NK-92 treated with Interleukin-12 subunit alpha and Interleukin-12 subunit beta, amount 100 ng/mL, for 24 hours (cell line): ENCODE measurements at regions not wholly inside any gene's neighbourhood (a gene's known extent, or its start where the extent isn't known, plus 50 kb on each side); places are given as distances from the start of the nearest gene placed in this dataset.
"Not testable (repeated sequence)": the region's sequence is repeated elsewhere in the genome, so short reads cannot be mapped to it uniquely, and the experiment has no call there.

Experiments used
- DNase-seq: peaks from one replicate; lab custom pipeline; 2025; lab: John Stamatoyannopoulos, UW

DNA sequence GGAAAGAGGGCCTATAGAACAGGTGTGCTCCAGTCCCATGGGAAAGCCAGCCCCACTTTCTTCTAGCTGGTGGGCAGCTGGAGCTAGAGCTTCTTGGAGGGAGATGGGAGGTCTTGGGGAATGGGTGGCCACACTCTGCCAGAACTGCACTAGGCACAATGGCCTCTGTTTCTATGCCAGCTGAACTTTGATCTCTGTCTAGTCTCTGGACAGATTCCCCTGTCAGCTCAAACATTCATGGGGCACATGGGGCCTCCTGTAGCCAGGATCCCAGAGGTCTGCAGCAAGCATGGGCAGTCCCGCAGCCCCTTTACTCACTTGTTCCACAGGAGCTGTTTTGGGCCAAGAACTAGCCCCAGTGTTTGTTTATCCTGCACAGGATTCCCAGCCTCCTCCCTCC, 591.3 kb upstream of the HS3ST5 start:
- no peak for DNase-seq

DNA sequence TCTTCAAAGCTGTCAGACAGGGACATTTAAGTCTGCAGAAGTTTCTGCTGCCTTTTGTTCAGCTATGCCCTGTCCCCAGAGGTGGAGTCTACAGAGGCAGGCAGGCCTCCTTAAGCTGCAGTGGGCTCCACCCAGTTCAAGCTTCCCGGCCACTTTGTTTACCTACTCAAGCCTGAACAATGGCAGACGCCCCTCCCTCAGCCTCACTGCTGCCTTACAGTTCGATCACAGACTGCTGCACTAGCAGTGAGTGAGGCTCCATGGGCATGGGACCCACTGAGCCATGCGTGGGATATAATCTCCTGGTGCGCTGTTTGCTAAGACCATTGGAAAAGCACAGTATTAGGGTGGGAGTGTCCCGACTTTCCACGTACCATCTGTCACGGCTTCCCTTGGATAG, 585.9 kb upstream of the HS3ST5 start:
- not testable (repeated sequence) for DNase-seq

DNA sequence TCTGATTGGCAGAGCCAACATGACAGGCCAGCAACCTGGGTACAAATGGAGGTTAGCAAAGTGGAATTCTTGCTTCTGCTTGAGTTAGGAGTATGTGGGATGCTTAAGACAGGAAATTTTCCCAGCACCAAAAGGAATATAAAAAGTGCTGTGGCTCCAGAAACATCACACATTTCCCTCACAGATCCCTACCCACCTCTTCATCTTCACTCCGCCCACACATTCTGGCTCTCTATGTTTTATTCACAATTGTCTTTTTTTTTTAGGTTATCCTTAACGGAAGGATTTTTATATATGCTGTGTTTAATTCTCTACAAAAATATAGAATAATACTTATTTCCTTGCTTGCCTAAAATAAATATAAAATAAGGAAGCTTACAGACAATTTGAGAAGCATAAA, 563.3 kb upstream of the HS3ST5 start:
- no peak for DNase-seq

DNA sequence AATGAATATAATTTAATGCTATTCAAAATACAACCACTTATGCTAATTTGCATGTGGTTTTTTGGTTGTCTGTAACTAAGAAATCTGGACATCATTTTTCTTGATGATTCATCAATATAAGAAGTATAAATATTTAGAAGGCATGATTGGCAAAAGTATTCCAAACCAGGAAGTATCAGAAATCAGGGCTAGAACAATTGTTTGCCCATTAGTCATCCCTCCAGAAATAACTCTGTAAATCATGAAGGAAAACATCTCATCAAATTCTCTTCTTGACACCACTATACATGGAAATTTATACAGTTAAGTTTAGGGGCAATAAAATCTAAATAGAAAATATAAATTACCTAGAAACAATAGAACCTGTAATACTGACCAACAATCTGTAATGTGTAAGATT, 554.7 kb upstream of the HS3ST5 start:
- no peak for DNase-seq

DNA sequence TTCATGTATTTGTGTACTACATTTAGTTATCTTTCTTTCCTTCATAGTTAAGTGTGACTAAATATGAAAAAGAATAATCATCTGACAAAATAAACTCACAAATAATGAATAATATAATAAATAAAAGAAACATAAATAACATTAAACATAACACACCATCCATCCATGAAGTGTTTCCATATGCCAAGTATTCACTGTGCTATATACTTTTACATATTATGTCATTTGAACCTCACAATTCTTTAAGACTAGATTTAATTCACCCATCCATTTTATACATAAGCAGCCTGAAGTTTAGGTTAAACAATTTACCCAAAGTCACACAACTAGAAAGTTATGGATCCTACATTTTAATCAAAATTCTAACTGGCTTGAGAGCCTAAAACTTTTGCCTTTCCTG, 549.4 kb upstream of the HS3ST5 start:
- DNase-seq = no peak

DNA sequence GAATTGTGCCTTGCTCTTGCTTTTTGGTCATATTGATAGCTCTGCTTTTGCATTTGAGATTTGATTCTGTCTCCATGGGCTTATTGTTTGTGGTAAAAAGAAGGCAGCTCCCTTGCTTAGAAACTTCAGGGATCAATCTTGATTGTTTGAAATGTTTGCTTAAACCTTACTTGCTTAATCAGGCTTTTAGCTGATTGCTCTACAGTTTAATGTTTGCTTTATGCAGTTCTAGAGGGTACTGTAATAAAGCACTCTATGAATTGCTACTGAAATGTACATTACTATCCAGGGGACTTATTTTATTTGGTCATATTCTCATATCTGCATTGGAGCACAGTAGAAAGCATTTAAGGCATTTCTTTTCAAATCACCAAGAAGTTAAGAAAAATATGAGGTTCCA, 545.4 kb upstream of the HS3ST5 start:
- no peak for DNase-seq

DNA sequence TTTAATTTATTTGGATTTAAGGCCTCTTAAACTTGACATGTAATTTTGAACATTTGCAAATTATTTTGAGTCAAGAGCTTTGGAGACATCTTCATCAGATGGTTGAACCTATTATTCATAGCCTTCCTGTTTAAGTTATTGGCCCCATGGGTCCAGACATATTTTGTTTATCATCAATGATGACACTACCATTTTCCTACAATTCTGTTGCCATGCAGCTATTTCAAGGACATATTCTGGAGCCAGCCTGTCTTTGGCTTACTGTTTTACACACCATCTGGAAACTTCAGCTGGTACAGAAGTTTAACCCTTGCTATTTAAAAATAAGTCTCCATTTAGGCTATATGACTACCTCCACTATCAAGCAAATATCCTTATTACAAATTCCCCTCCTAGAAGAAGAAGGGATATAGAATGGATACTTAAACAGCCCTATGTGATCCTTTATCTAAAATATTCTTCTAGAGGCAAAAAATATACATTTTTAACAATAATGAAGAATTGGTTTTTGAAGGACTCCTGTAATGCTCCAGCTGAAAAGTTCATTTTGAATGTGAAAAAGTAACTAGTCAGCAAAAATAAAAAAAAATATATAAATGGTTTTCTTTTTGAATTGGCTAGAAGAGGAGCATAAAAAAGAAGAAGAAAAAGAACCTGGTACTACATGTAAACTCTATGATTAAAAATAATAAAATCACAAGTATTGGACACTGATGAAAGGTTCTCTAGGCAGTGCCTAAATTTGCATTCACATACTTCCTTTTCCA, 544.0 kb upstream of the HS3ST5 start:
- no peak for DNase-seq

DNA sequence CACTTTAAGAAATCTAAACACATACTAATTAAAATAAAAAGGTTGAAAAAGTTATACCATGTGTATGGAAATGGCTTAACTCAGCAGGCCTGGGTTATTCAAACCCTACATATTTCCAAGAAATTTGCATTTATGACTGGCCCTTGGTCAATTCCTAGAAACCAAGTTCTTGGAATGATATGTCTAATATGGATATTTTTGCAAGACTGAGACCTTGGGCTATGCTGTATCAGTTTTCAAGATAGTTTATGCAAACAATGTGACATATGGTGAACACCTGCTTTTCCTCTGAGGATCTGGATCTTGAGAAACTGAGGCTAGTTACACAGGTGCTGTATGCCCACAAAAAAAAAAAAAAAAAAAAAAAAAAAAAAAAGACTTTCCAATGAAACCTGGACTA, 536.9 kb upstream of the HS3ST5 start:
- no peak for DNase-seq

DNA sequence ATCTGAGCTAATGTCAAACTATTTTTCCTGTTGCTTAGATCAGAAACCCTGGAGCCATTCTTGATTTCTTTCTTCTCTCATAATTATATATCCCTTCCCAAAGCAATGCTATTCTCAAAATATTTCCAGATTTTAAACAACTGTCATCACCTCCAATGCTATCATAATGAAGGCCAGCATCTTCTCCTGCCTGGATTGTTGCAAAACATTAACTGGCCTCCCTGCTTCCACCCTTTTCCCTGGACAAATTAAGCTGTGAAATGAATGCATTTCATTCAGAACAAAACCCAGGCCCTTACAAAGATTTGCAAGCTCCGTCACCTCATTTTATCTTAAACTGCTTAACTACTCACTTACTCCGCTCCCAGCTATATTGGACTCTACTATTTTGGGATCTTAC, 535.3 kb upstream of the HS3ST5 start:
- no peak for DNase-seq

DNA sequence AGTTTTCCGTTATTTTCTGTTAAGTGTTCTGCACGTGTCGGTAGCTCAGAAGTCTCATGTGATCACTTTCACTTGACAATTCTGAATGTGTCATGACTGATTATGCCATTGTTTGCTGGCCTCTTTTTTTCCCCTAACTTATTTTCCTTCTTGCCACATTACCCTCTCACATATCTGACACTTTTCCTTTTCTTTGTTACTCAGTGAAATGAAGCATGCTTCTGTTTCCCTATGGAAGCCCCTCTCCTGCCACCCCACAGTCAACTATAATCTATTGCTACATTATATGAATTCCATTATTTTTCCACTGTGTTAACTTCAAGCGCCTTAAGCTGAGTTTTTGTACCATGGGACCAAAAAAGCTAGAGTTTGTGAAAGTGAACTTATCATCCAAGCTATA, 531.6 kb upstream of the HS3ST5 start:
- DNase-seq = no peak

DNA sequence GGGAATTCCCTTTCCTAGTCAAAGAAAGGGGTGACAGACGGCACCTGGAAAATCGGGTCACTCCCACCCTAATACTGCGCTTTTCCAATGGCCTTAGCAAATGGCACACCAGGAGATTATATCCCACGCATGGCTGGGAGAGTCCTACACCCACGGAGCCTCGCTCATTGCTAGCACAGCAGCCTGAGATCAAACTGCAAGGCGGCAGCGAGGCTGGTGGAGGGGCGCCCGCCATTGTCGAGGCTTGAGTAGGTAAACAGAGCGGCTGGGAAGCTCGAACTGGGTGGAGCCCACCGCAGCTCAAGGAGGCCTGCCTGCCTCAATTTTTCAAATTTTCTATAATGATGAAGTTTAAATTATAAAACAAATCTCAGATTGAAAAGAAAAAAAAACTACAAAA, 522.7 kb upstream of the HS3ST5 start:
- DNase-seq = not testable (repeated sequence)

DNA sequence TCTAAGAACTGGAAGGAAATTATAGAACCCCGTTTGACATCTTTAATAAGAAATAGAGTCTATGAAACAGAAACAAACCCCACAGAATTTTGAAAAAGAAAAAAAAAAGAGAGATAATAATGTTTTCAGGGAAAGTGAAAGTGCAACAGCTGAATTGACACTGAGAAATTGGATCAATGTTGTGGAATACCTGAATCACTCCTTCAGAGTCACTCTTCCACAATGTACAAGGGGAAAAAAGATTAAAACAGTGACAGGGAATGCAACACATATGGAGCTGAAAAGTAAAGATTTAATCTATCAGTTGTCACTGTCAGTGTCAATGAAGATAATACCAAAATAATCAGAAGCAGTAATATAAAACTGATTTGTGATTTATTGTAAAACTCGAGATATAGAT, 520.8 kb upstream of the HS3ST5 start:
- DNase-seq = no peak

DNA sequence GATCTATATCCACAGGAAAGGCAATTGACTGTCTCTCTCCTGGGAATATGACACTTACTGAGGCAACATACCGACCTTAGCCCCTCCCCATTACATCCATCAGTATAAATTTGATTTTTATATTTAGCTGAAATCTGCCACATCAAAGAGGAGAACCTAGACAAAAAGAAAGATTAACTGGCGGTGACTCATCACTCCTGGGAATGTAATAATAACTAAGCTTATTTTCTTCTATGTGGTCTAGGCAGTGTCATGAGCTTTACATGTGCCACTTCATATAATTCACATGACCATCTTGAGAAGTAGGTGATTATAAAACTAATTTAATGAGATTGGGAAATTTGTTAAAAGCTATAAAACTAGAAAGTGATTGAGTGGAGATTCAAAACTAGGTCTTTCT, 520.0 kb upstream of the HS3ST5 start:
- DNase-seq = no peak

DNA sequence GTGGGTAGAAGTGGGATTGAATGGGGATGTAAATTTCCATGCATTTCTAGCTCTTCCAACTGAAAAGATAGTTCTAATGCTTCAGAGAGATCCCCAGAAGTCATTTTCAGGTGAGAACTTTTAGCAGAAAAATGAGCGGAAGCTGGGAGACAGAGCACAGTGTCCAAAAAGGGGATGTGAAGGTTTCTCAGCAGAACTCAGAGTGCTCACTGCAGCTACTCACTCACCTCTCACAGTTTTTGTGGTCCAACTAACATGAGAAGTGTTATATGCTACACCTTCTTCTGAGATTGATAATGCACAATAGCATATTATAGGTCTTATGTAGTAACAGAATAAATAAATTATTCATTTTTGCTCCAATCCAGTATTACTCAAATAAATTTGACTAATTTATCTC, 519.2 kb upstream of the HS3ST5 start:
- DNase-seq = no peak

DNA sequence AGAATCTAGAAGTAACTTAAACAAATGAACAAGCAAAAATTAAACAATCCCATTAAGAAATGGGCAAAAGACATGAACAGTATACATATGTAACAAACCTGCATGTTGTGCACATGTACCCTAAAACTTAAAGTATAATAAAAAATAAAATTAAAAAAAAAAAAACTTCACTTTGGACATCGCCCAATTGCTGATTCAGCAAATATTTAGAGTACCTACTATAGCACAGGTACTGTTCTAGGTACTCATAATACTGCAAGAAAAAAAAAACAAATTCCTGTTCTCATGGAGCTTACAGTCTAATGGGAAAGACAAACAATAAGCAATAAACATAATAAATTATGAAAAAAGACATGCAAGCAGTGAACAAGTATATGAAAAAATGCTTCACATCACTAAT, 501.5 kb upstream of the HS3ST5 start:
- DNase-seq = no peak

DNA sequence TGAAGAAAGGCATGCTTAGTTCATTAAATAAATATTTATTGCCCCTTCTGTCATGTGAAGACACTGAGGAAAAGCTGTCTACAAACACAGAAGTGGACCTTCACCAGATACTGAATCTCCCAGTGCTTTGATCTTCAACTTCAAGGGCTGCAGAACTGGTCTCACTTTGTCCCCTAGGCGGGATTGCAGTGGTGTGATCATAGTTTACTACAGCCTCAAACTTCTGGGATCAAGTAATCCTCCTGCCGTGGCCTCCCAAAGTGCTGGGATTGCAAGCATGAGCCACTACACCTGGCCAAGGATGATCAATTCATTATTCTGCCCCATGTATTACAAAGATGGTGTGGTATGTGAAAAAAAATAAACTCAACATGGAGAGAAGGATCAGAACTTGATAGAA, 496.2 kb upstream of the HS3ST5 start:
- no peak for DNase-seq

DNA sequence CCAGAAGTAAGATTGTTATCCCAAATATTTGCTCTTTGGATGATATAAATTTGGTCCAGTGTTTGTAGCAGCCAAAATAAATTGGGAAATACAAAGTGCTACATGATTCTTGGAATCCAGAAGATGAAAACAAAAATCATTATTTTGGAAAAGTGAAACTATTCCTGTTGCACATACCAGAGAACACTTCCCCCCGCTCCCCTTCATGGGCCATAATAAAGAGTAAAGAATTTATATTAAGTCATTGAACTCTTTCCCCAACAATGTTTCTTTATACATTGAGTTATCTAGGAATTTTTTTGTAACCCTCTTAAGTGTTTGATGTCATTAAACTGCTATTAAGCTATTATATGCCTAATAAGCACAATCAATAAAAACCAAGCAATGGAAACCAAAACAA, 490.4 kb upstream of the HS3ST5 start:
- DNase-seq = no peak

DNA sequence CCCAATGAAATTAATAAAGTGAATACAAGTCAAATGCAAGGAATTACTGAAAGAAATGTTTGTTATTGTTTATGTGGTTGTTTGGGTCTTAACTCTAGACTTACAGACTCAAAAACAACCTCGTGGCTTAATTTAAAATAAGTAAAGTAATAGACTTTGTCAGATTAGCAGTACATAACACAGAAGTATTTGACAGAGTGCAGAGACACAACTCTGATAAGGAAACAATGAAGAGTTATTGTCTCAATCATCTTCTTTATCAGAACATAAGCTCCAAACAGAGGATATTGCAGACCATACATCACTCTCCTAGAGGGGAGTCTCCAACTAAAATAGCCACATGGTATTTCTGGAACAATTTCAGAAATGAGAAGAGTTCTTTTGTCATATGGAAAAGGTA, 487.7 kb upstream of the HS3ST5 start:
- DNase-seq = no peak

DNA sequence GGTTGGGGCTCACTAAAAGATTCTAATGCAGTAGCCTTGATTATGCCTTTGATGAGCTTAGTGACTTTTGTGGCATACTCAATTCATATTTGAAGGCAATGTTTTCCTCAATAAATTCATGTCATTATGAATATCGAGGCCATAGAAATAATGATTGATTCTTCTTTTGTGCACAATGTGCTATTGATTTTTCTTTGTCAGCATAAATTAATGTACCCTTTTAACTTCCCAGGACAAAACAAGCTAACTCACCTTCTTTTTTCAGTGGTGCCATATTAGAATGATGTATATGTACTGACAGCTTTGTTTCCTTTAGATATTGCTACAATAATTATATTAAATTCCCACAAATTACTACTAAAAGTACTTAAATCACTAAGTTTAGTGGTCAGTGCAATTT, 484.3 kb upstream of the HS3ST5 start:
- no peak for DNase-seq

DNA sequence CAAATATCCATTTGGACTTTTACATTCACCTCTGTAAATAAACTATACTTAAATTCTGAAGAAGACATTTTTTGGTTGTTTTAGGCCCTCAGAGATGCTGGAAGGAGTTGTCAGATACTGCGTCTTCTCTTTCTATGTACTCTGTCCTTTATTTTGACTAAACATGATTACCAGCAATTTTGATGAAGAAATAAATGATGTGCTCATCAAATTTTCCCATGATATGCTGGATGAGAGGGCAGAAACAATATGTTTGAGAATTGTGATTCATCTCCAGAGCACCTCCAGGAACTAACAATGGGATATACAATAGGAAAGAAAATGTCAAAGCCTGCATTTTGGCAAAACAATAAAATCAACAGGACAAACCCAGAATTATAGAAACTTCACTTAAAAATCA, 481.6 kb upstream of the HS3ST5 start:
- no peak for DNase-seq

DNA sequence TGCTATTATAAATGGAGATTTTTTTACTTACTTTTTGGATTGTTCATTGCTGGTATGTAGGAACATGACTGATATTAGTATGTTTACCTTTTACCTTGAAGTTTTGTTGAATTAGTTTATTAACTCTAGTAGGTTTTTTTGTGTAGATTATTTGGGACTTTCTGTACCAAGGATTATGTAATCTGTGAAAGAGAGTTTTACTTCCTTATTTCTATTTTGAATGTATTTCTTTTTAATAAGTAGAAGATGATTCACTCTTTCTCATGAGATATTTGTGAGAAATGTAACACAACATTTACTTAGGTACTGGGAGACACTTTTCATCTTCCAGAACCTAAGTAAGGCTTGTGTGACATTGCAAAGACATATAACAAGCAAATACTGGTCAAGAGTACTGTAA, 473.9 kb upstream of the HS3ST5 start:
- DNase-seq = no peak

DNA sequence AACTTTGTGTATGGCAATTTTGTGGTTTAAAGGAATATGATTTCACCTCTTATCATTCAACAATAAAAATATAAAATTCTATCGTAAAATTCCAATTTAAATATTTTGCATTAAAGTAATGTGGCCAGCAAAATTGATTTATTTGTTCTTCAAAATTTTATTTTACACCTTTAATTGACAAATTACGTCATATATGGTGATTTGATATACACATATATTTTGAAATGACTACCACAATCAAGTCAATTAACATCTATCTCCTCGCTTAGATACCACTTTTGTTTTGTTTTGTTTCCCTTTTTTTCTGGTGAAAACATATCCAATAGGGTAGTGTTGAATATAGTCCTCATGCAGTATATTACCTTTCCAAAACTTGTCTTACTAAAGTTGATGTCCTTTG, 467.6 kb upstream of the HS3ST5 start:
- DNase-seq = no peak

DNA sequence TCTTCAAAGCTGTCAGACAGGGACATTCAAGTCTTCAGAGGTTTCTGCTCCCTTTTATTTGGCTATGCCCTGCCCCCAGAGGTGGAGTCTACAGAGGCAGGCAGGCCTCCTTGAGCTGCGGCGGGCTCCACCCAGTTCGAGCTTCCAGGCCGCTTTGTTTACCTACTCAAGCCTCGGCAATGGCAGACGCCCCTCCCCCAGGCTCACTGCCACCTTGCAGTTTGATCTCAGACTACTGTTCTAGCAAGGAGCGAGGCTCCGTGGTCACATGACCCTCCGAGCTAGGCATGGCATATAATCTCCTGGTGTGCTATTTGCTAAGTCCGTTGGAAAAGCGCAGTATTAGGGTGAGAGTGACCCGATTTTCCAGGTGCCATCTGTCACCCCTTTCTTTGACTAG, 462.6 kb upstream of the HS3ST5 start:
- not testable (repeated sequence) for DNase-seq

DNA sequence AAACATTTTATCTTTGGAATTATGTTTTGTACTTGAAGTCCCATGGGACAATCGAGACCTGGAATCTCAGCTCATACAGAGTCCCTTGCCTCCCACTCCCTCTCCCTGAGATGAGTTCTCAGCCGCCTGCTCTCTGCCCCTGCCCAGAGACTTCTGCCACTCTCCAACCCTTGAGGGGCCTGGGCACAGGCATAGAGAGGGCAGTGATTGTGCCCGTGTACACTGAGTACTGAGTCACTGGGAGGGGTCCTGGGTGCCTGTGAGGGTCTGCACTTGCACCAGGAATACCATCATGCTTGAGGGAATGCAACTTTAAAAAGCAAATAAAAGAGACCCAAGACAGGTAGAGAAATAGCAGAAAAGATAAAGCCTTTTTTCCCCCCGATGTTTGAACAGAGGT, 453.8 kb upstream of the HS3ST5 start:
- no peak for DNase-seq

DNA sequence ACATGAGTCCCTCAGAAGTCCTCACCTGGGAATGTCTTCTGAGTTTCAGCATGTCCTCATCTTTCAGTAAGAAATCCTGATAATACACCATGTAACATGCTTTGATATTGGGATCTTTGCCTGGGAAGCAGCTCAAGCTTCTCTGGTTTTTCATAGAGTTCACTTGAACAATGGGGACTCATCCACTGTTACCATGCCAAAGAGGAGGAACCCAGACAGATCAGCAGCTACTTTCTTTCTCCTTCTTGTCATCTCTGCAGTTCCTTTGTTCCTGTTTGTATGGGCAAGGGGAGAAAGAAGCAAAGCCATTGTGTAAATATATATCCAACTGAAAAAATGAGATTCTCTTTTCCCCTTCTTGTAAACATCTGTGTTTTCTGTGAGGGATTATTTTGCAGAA, 450.6 kb upstream of the HS3ST5 start:
- DNase-seq = no peak
